HFF-Myc (cell line): ENCODE measurements at regions not wholly inside any gene's neighbourhood (a gene's known extent, or its start where the extent isn't known, plus 50 kb on each side); places are given as distances from the start of the nearest gene placed in this dataset.

Experiments
- DNase-seq: peaks from one replicate; pipeline ENCODE4 v3.0.0-alpha.2; 2011; ENCODE audit warnings: low read depth; ENCODE audit errors: extremely low read depth
- H3K4me3 ChIP-seq: replicated peaks from 2 replicates; pipeline ENCODE4 v1.5.1; 2011; ENCODE audit warnings: low read depth, mild to moderate bottlenecking, control low read depth, low read length
- TF ChIP-seq, protein P1 (sequence below): IDR thresholded peaks from 2 replicates; pipeline ENCODE4 v1.5.1; 2012; ENCODE audit warnings: mild to moderate bottlenecking, low read depth, low read length, control low read depth; ENCODE audit errors: missing control alignments

DNA sequence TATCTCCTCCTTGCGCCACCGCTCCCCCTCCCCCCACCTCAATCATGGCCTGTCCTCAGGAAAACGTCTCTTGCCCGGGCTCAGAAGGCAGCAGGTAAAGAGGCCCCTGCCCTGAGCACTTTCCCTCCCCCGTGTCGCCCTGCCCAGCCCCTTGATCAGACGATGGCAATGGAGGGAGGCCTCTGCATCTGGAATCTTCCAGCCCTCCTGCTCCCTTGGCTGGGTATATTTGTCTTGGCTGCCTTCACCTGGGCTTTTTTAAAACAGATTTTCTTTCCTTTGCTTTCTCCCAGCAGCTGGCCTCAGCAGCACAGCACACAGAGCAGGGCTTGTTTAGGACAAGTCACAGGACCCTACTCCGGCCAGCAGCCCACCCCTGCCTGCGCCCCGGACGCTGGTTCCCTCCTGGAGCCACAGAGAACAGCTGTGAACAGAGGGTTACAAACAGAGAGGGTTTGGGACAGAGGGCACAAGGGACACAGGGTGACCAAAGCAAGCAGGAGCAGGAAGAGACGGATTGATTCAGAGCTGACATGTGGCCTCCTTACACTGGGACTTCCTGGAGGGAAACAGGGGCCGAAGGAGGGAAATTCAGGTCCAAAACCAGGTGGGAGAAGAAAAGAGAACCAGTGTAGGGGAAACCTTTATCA lies 78.7 kb downstream of the ISG20 start:
- no peak for DNase-seq
- TF ChIP-seq, protein P1, sequence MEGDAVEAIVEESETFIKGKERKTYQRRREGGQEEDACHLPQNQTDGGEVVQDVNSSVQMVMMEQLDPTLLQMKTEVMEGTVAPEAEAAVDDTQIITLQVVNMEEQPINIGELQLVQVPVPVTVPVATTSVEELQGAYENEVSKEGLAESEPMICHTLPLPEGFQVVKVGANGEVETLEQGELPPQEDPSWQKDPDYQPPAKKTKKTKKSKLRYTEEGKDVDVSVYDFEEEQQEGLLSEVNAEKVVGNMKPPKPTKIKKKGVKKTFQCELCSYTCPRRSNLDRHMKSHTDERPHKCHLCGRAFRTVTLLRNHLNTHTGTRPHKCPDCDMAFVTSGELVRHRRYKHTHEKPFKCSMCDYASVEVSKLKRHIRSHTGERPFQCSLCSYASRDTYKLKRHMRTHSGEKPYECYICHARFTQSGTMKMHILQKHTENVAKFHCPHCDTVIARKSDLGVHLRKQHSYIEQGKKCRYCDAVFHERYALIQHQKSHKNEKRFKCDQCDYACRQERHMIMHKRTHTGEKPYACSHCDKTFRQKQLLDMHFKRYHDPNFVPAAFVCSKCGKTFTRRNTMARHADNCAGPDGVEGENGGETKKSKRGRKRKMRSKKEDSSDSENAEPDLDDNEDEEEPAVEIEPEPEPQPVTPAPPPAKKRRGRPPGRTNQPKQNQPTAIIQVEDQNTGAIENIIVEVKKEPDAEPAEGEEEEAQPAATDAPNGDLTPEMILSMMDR: no peak
- H3K4me3 ChIP-seq: no peak overlapping the region

DNA sequence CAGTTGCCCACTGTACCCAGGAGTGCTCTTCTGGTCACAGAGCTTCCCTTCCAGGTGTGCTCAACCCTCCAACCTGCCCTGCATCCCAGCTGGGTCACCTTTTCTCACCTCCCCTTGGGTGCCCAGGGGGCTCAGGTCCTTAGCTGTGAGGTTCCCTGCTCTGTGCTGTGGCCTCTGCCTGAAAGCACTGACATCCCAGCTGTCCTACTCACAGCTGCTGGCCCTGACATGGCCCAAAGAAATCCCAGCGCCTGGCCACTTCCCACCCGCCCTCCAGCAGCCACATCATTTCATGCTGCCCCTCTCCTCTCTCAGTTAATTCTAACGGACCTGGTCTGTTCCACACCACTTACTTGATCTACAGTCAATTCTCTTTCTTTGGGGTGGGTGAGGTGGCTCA lies 79.9 kb downstream of the ISG20 start:
- TF ChIP-seq, protein P1: no peak
- no peak overlapping the region for H3K4me3 ChIP-seq
- no peak for DNase-seq

DNA sequence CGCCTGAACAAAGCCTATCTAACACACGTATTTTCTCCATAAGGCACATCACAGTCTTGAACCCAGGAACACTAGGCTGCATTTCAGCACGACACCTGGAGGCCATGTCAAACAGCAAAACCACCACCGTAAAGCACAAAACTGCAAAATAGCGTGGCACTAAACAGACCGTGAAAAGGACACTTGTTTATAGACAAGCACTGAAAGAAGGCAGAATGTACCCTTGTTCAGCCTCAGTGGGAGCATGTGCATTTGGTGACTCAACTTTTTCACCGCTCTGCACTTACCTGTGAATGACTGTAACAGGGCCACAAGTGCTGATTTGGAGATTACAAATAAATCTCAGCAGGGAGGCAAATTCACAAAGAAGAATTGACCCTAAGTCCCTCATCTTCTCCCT lies 80.8 kb downstream of the ISG20 start:
- DNase-seq: no peak
- TF ChIP-seq, protein P1: no peak
- no peak overlapping the region for H3K4me3 ChIP-seq

DNA sequence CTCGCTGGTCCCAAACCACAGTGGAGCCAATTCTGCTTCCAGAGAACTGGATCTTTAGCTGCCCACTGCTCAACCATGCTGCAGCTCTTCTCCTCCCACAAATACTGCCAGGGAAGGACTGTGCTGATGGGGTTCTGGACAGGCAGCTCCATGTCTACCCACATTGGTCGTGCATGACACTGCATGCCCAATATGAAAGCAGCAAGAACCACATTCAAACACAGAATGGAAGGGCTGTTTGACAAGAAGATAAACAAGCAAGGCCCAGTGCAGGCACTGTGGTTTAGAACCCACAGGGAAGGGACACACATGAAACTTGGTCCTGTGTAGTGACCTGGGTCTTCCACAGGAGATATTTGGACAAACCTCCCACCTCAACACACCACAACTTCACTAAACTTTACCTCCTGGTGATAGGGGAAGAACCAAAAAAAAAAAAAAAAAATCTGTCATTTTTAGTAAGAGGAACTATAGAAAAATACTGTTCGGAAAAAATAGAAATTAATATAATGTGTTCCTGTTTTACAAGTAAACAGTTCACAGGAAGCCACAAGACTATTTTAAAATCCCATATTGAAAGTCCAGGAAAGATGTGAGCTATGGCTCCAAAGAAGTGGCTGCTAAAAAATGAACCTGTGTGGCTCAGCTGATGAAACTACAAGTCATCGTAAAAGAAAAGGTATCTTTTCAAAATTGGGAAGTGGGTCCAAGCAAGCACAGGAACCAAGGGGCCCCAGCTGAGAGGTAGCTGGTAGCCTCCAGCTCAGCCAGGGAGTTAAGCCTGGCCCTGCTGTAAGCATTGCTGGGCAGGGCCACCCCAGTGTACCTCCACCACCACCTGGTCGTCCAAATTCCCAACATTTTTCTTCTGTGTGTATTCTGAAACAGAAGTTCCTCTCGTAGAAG lies 77.7 kb upstream of the ACAN start:
- TF ChIP-seq, protein P1: no peak
- H3K4me3 ChIP-seq: no peak overlapping the region
- DNase-seq: no peak

DNA sequence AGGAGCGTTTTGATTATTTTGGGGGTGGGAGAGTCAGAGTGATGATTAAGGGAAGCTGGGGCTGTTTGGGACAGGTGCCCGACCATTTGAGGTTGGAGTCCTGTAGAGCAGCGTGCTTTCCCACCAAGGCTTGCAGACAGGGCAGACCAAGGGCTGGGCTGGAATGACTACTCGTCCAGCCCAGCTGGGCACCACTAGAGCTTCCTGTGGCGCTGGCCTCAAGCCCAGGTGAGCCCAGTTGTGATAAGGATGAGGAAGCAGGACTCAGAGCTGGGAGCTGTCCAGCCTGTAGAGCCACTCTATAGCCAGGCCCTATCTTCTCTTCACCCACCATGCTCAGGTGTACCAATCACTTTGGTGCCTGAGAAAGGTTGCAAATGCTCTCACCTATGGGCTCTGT lies 75.8 kb upstream of the ACAN start:
- no peak for DNase-seq
- no peak overlapping the region for H3K4me3 ChIP-seq
- TF ChIP-seq, protein P1: no peak

DNA sequence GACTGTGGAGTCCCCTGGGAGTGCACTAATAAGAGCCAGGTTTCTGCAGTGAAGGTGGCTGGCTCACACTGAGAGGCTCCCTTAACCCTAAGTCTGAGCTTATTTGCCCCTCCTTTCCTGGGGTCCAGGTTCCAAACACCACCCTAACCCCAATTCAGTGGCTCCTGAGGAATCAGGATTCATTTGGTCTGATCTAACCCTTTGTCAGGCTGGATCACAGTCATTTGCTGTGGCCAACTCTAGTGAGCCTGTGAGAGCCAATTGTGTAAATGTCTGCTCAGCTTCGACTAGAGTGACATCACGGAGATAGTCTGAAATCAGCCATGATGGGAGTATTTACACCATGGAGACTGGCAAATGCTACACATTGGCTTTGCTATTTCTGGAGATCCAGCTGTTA lies 73.7 kb upstream of the ACAN start:
- no peak overlapping the region for H3K4me3 ChIP-seq
- no peak for DNase-seq
- TF ChIP-seq, protein P1: no peak
